Liver (tissue), 8 donors: ENCODE measurements at regions not wholly inside any gene's neighbourhood (a gene's known extent, or its start where the extent isn't known, plus 50 kb on each side); places are given as distances from the start of the nearest gene placed in this dataset.

ENCODE experiments used
- DNase-seq: peaks from one replicate; pipeline ENCODE4 v3.0.0-alpha.2; 2017; ENCODE audit warnings: low spot score
- H3K27ac ChIP-seq, 2 donors: one replicate each; pipeline ENCODE4 v1.7.0; 2013; ENCODE audit warnings: inconsistent platforms in 2 of 2, low read length in 2 of 2, control low read depth in 1 of 2, low read depth in 1 of 2, mild to moderate bottlenecking in 1 of 2
- H3K27me3 ChIP-seq, 4 donors: one replicate each; pipeline versions ENCODE4 v1.6.1 to v1.7.0; 2013; ENCODE audit warnings: low read length in 3 of 4, inconsistent platforms in 1 of 4, mild to moderate bottlenecking in 1 of 4, moderate library complexity in 1 of 4; ENCODE audit not compliant: control insufficient read depth in 4 of 4, insufficient read depth in 4 of 4
- H3K36me3 ChIP-seq, 4 donors: one replicate each; pipeline versions ENCODE4 v1.6.1 to v1.7.0; 2013; ENCODE audit warnings: low read length in 3 of 4, mild to moderate bottlenecking in 3 of 4, low read depth in 1 of 4, moderate library complexity in 1 of 4; ENCODE audit not compliant: control insufficient read depth in 4 of 4, insufficient read depth in 3 of 4
- H3K4me1 ChIP-seq, 4 donors: one replicate each; pipeline versions ENCODE4 v1.6.1 to v1.7.0; 2013; ENCODE audit warnings: low read length in 3 of 4, mild to moderate bottlenecking in 3 of 4, moderate library complexity in 1 of 4; ENCODE audit not compliant: control insufficient read depth in 4 of 4, insufficient read depth in 4 of 4
- H3K4me3 ChIP-seq, 3 donors: one replicate each; pipeline versions ENCODE4 v1.6.1 to v1.7.0; 2013; ENCODE audit warnings: low read length in 3 of 3, control low read depth in 1 of 3, low read depth in 1 of 3, mild to moderate bottlenecking in 1 of 3
- H3K9ac ChIP-seq, 2 donors: one replicate each; pipeline ENCODE4 v1.7.0; 2013; ENCODE audit warnings: low read length in 2 of 2, mild to moderate bottlenecking in 2 of 2, moderate library complexity in 2 of 2, control low read depth in 1 of 2, low read depth in 1 of 2
- H3K9me3 ChIP-seq, 4 donors: one replicate each; pipeline versions ENCODE4 v1.6.1 to v1.7.0; 2013; ENCODE audit warnings: low read length in 3 of 4; ENCODE audit not compliant: control insufficient read depth in 4 of 4
- ATF3 ChIP-seq: IDR thresholded peaks from 2 replicates; pipeline ENCODE4 v1.6.1; 2016; ENCODE audit warnings: antibody characterized with exemption
- CTCF ChIP-seq: fragments of 150-350 bp; IDR thresholded peaks from 2 replicates; pipeline ENCODE4 v1.5.1; 2017; ENCODE audit warnings: improper control_type of control experiment, low read depth, low read length; ENCODE audit not compliant: missing input control
- EGR1 ChIP-seq, 2 donors: IDR thresholded peaks; 2 replicates each; pipeline ENCODE4 v1.6.1; 2016 to 2018; ENCODE audit warnings: antibody characterized with exemption in 2 of 2, low read depth in 2 of 2
- FOXA1 ChIP-seq: IDR thresholded peaks from 2 replicates; pipeline ENCODE4 v1.6.1; 2016; ENCODE audit warnings: antibody characterized with exemption
- FOXA2 ChIP-seq: IDR thresholded peaks from 2 replicates; pipeline ENCODE4 v1.6.1; 2016; ENCODE audit warnings: antibody characterized with exemption
- GABPA ChIP-seq, 2 donors: IDR thresholded peaks in 1 of 2; conservative IDR thresholded peaks in 1 of 2; 2 replicates each; pipeline ENCODE4 v1.6.1; 2016; ENCODE audit warnings: antibody characterized with exemption in 2 of 2, mild to moderate bottlenecking in 1 of 2, moderate library complexity in 1 of 2
- HNF4A ChIP-seq, 2 donors: conservative IDR thresholded peaks; 2 replicates each; pipeline ENCODE4 v1.6.1; 2016; ENCODE audit warnings: antibody characterized with exemption in 2 of 2, mild to moderate bottlenecking in 2 of 2
- NR2F2 ChIP-seq: IDR thresholded peaks from 2 replicates; pipeline ENCODE4 v1.6.1; 2016; ENCODE audit warnings: antibody characterized with exemption
- RAD21 ChIP-seq, 2 donors: IDR thresholded peaks; 2 replicates each; pipeline ENCODE4 v1.6.1; 2016; ENCODE audit warnings: antibody characterized with exemption in 2 of 2, mild to moderate bottlenecking in 2 of 2
- REST ChIP-seq: IDR thresholded peaks from 2 replicates; pipeline ENCODE4 v1.6.1; 2016; ENCODE audit warnings: antibody characterized with exemption, mild to moderate bottlenecking
- RXRA ChIP-seq, 2 donors: IDR thresholded peaks; 2 replicates each; pipeline ENCODE4 v1.6.1; 2017 to 2018; ENCODE audit warnings: antibody characterized with exemption in 2 of 2, mild to moderate bottlenecking in 1 of 2
- SP1 ChIP-seq: IDR thresholded peaks from 2 replicates; pipeline ENCODE4 v1.6.1; 2018; ENCODE audit warnings: antibody characterized with exemption, mild to moderate bottlenecking
- TAF1 ChIP-seq: conservative IDR thresholded peaks from 2 replicates; pipeline ENCODE4 v1.6.1; 2016; ENCODE audit warnings: antibody characterized with exemption, mild to moderate bottlenecking
- YY1 ChIP-seq: IDR thresholded peaks from 2 replicates; pipeline ENCODE4 v1.6.1; 2016; ENCODE audit warnings: antibody characterized with exemption, mild to moderate bottlenecking
- ZBTB33 ChIP-seq: IDR thresholded peaks from 2 replicates; pipeline ENCODE4 v1.6.1; 2016; ENCODE audit warnings: antibody characterized with exemption
- WGBS: extraction: QIAGEN DNeasy Blood & Tissue Kit; methylation state at CpG from one replicate; pipeline ENCODE4 v1.1.7; 2013; 5-methylcytosine and 5-hydroxymethylcytosine counted together
- donor health status: healthy.
- donor health status: healthy.
- donor health status: healthy.
- donor health status: healthy.
- donor health status: healthy.

GRCh38 chr20:54820392-54820791 lies 345.0 kb downstream of the DOK5 start:
- Histone ChIP-seq H3K4me3 (no peak overlapping the region), H3K36me3 (no peaks in the 10 kb centered on the region), H3K9me3 (peaks cover 0 to 3% (median 0%) of the 10 kb centered on the region in 4 donors), H3K9ac (no peak overlapping the region), H3K27ac (no peak overlapping the region), H3K27me3 (no peaks in the 10 kb centered on the region), H3K4me1 (no peaks in the 10 kb centered on the region)
- no peak for TF ChIP-seq ZBTB33
- DNase-seq = no peak

GRCh38 chr20:54806462-54806861 lies 331.1 kb downstream of the DOK5 start:
- Histone ChIP-seq H3K36me3 (no peaks in the 10 kb centered on the region), H3K27me3 (peaks cover 0 to 4% (median 1%) of the 10 kb centered on the region in 4 donors), H3K4me1 (no peaks in the 10 kb centered on the region), H3K9ac (no peak overlapping the region), H3K27ac (no peak overlapping the region), H3K4me3 (no peak overlapping the region), H3K9me3 (no peaks in the 10 kb centered on the region)
- 63% methylated on average over 5 of the region's 5 CpGs for WGBS
- no peak for DNase-seq
- no peak for TF ChIP-seq YY1
- no peak for TF ChIP-seq GABPA (IDR thresholded peaks at IDR 0.05 in 1 of 2, conservative IDR thresholded peaks at IDR 0.05 in 1 of 2)
- TF ChIP-seq REST = no peak
- no peak for TF ChIP-seq CTCF
- TF ChIP-seq FOXA1 = no peak
- no peak for TF ChIP-seq HNF4A (conservative IDR thresholded peaks at IDR 0.05)
- TF ChIP-seq NR2F2 = no peak

- Histone ChIP-seq H3K9ac (no peak overlapping the region), H3K36me3 (no peaks in the 10 kb centered on the region), H3K4me1 (no peaks in the 10 kb centered on the region), H3K27ac (no peak overlapping the region), H3K9me3 (no peaks in the 10 kb centered on the region), H3K4me3 (no peak overlapping the region), H3K27me3 (no peaks in the 10 kb centered on the region)
- 81% methylated on average over 13 of the region's 13 CpGs for WGBS
- no peak for DNase-seq
- TF ChIP-seq RXRA (IDR thresholded peaks at IDR 0.05) = no peak
- TF ChIP-seq TAF1 = no peak
- TF ChIP-seq ATF3 = no peak
- TF ChIP-seq EGR1 (IDR thresholded peaks at IDR 0.05; ENCODE audit: low read depth in 2 of 2) = no peak
- no peak for TF ChIP-seq CTCF
- no peak for TF ChIP-seq NR2F2
- TF ChIP-seq FOXA1 = no peak
- TF ChIP-seq RAD21 (IDR thresholded peaks at IDR 0.05) = no peak
- no peak for TF ChIP-seq ZBTB33
- TF ChIP-seq SP1 = no peak
- TF ChIP-seq FOXA2 = no peak
These were observed 319.5 kb downstream of the DOK5 start for GRCh38 chr20:54794874-54795273.
